ENCODE measurements at regions not wholly inside any gene's neighbourhood (a gene's known extent, or its start where the extent isn't known, plus 50 kb on each side); places are given as distances from the start of the nearest gene placed in this dataset.
"Not testable (repeated sequence)": the region's sequence is repeated elsewhere in the genome, so short reads cannot be mapped to it uniquely, and the experiment has no call there.

DNA sequence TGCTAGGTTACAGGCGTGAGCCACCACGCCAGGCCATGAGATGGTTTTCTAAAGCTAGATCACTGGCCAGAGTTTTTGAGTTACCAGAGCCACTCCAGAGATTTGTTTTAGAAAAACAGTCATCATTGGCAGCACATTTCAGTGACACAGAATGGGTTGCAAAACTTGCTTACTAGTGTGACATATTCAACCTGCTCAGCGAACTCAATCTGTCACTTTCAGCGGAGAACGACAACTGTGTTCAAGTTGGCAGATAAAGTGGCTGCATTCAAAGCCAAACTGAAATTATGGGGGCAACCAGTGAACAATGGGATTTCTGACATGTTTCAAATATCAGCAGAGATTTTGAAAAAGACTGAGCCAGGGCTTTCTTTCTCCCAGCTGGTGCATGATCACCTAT is 456.3 kb upstream of the ISX start:
- DNase-seq (ENCODE audit: low spot score) (no peak), ATAC-seq (ENCODE audit: low read depth) (no peak)
- Histone ChIP-seq H3K27ac (ENCODE audit: poor library complexity, severe bottlenecking) (no peak overlapping the region), H3K36me3 (ENCODE audit: low read depth) (no peaks in the 10 kb centered on the region), H3K4me3 (ENCODE audit: severe bottlenecking) (no peak overlapping the region), H3K9me3 (ENCODE audit: severe bottlenecking) (no peaks in the 10 kb centered on the region), H3K4me1 (ENCODE audit: insufficient read depth, poor library complexity, severe bottlenecking) (no peaks in the 10 kb centered on the region), H3K27me3 (ENCODE audit: insufficient read depth, poor library complexity, severe bottlenecking) (no peaks in the 10 kb centered on the region)
- TF ChIP-seq, protein P1, sequence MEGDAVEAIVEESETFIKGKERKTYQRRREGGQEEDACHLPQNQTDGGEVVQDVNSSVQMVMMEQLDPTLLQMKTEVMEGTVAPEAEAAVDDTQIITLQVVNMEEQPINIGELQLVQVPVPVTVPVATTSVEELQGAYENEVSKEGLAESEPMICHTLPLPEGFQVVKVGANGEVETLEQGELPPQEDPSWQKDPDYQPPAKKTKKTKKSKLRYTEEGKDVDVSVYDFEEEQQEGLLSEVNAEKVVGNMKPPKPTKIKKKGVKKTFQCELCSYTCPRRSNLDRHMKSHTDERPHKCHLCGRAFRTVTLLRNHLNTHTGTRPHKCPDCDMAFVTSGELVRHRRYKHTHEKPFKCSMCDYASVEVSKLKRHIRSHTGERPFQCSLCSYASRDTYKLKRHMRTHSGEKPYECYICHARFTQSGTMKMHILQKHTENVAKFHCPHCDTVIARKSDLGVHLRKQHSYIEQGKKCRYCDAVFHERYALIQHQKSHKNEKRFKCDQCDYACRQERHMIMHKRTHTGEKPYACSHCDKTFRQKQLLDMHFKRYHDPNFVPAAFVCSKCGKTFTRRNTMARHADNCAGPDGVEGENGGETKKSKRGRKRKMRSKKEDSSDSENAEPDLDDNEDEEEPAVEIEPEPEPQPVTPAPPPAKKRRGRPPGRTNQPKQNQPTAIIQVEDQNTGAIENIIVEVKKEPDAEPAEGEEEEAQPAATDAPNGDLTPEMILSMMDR (IDR thresholded peaks at IDR 0.05; ENCODE audit: poor library complexity, severe bottlenecking): no peak

DNA sequence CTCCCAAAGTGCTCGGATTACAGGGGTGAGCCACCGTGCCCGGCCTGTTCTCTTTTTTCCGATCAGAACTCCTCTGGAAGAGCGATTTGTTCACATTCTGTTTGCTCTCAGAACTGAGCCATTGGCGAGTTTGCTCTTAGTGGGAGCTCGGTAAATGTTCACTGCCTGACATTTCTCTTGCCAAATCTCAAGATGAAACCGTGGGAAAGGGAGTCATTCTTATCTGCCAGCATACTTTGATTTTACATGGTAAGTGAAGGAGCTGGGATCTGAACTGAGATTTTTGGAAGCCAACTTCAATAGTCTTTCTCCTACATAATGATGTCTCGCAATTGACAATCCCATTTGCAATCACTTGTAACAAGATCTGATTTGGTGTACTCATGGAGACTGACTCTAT is 445.8 kb upstream of the ISX start:
- no peaks in the 10 kb centered on the region for H3K9me3 ChIP-seq (ENCODE audit: severe bottlenecking)
- ATAC-seq (ENCODE audit: low read depth) (no peak), DNase-seq (ENCODE audit: low spot score) (no peak)
- no peaks in the 10 kb centered on the region for H3K36me3 ChIP-seq (ENCODE audit: low read depth)
- no peaks in the 10 kb centered on the region for H3K4me1 ChIP-seq (ENCODE audit: insufficient read depth, poor library complexity, severe bottlenecking)
- TF ChIP-seq, protein P1 (IDR thresholded peaks at IDR 0.05; ENCODE audit: poor library complexity, severe bottlenecking): no peak
- H3K27ac ChIP-seq (ENCODE audit: poor library complexity, severe bottlenecking): no peak overlapping the region
- no peak overlapping the region for H3K4me3 ChIP-seq (ENCODE audit: severe bottlenecking)
- no peaks in the 10 kb centered on the region for H3K27me3 ChIP-seq (ENCODE audit: insufficient read depth, poor library complexity, severe bottlenecking)

DNA sequence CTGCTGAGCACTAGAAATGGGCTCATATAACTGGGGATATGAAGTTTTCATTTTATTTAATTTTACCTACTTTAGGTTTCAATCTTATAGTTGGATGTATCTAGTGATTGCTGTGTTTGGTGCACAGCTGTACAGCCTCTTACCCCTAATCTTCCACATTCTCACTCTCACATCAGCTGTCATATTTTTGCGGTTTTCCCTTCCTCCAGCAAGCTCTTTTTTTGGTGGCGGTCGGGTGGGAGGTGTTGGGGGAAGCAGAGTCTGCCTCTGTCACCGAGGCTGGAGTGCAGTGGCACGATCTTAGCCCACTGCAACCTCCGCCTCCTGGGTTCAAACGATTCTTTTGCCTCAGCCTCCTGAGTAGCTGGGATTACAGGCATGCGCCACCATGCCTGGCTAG is 445.1 kb upstream of the ISX start:
- no peak overlapping the region for H3K27ac ChIP-seq (ENCODE audit: poor library complexity, severe bottlenecking)

DNA sequence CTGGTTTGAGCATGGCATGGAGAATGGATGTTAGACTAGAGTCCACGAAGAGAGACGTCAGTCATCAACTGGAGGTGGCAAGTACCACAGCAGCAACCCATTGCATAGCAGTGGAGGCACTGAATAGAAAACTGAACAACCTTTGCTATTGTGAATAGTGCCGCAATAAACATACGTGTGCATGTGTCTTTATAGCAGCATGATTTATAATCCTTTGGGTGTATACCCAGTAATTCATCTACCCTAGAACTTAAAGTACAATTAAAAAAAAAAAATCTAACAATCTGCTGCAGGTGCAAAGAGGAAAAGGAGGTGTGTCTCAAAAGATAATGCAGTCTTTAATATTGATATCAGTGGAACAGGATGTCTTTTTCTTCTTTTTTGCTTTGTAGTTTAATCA is 443.4 kb upstream of the ISX start:
- TF ChIP-seq, protein P1 (IDR thresholded peaks at IDR 0.05; ENCODE audit: poor library complexity, severe bottlenecking): no peak
- DNase-seq (ENCODE audit: low spot score) (no peak), ATAC-seq (ENCODE audit: low read depth) (no peak)
- H3K27ac ChIP-seq (ENCODE audit: poor library complexity, severe bottlenecking): no peak overlapping the region
- H3K9me3 ChIP-seq (ENCODE audit: severe bottlenecking): no peaks in the 10 kb centered on the region
- no peak overlapping the region for H3K4me3 ChIP-seq (ENCODE audit: severe bottlenecking)
- H3K36me3 ChIP-seq (ENCODE audit: low read depth): no peaks in the 10 kb centered on the region
- H3K27me3 ChIP-seq (ENCODE audit: insufficient read depth, poor library complexity, severe bottlenecking): no peaks in the 10 kb centered on the region
- H3K4me1 ChIP-seq (ENCODE audit: insufficient read depth, poor library complexity, severe bottlenecking): no peaks in the 10 kb centered on the region

More for the DNA sequence above, 445.1 kb upstream of the ISX start:
- Histone ChIP-seq H3K4me1 (ENCODE audit: insufficient read depth, poor library complexity, severe bottlenecking) (no peaks in the 10 kb centered on the region), H3K27me3 (ENCODE audit: insufficient read depth, poor library complexity, severe bottlenecking) (no peaks in the 10 kb centered on the region), H3K4me3 (ENCODE audit: severe bottlenecking) (no peak overlapping the region), H3K9me3 (ENCODE audit: severe bottlenecking) (no peaks in the 10 kb centered on the region), H3K36me3 (ENCODE audit: low read depth) (no peaks in the 10 kb centered on the region)
- DNase-seq (ENCODE audit: low spot score): no peak
- TF ChIP-seq, protein P1 (IDR thresholded peaks at IDR 0.05; ENCODE audit: poor library complexity, severe bottlenecking): no peak
- ATAC-seq (ENCODE audit: low read depth): no peak

DNA sequence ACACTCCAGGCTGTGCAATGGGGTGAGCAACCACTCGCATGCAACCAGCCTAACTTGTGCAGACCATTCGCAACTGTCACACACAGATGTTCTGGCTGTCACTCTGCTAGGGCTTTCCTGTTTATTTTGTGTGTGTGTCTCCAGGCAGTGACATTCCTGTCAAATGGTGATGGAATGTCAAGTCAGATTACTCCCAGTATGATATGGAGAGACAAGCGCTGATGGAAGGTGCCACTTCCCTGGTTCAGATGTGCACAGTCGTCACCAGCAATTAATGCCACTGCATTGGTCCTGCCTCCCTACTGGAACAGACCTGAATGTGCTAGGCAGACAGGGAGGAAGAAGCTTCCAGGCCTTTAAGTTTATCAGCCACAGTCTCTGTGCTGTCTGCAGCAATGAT is 442.4 kb upstream of the ISX start:
- TF ChIP-seq, protein P1 (IDR thresholded peaks at IDR 0.05; ENCODE audit: poor library complexity, severe bottlenecking): no peak
- ATAC-seq (ENCODE audit: low read depth) (no peak), DNase-seq (ENCODE audit: low spot score) (no peak)
- Histone ChIP-seq H3K4me3 (ENCODE audit: severe bottlenecking) (no peak overlapping the region), H3K27ac (ENCODE audit: poor library complexity, severe bottlenecking) (no peak overlapping the region), H3K27me3 (ENCODE audit: insufficient read depth, poor library complexity, severe bottlenecking) (no peaks in the 10 kb centered on the region), H3K36me3 (ENCODE audit: low read depth) (no peaks in the 10 kb centered on the region), H3K4me1 (ENCODE audit: insufficient read depth, poor library complexity, severe bottlenecking) (no peaks in the 10 kb centered on the region), H3K9me3 (ENCODE audit: severe bottlenecking) (no peaks in the 10 kb centered on the region)

DNA sequence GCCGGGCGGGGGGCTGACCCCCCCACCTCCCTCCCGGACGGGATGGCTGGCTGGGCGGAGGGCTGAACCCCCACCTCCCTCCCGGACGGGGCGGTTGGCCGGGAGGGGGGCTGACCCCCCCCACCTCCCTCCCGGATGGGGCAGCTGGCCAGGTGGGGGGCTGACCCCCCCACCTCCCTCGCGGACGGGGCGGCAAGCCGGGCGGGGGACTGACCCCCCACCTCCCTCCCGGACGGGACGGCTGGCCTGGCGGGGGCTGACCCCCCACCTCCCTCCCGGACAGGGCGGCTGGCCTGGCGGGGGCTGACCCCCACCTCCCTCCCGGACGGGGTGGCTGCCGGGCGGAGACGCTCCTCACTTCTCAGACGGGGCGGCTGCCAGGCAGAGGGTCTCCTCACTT is 440.1 kb upstream of the ISX start:
- not testable (repeated sequence) for H3K27ac ChIP-seq (ENCODE audit: poor library complexity, severe bottlenecking); H3K27me3 ChIP-seq (ENCODE audit: insufficient read depth, poor library complexity, severe bottlenecking); DNase-seq (ENCODE audit: low spot score); H3K9me3 ChIP-seq (ENCODE audit: severe bottlenecking); H3K4me3 ChIP-seq (ENCODE audit: severe bottlenecking); H3K36me3 ChIP-seq (ENCODE audit: low read depth); H3K4me1 ChIP-seq (ENCODE audit: insufficient read depth, poor library complexity, severe bottlenecking); ATAC-seq (ENCODE audit: low read depth)
